HG02885 (cell line): ENCODE measurements at regions not wholly inside any gene's neighbourhood (a gene's known extent, or its start where the extent isn't known, plus 50 kb on each side); places are given as distances from the start of the nearest gene placed in this dataset.
"Not testable (repeated sequence)": the region's sequence is repeated elsewhere in the genome, so short reads cannot be mapped to it uniquely, and the experiment has no call there.

ENCODE experiments used
- ATAC-seq: cut with Tn5 transposase; IDR thresholded peaks from one replicate; pipeline ENCODE4 v1.9.1; 2021; ENCODE audit warnings: mild to moderate bottlenecking; ENCODE audit not compliant: unreplicated experiment, poor library complexity

DNA sequence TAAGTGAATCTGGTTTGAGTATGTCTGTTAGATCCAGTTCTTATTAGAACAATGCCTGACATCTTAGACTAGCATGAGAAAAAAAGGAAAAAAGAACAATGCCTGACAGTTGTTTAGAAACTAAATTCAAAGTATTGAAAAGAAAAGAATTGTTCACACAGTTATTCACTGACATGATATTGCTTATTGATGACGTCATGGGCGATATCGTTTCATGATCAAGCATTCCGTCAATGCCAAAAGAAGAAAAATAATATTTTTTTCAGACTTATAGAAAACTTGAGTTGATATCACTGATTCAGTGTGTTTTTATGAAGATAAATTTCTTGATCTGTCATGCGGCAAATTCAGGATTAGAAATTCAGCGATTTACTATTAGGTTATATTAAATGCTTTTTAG, 196.5 kb upstream of the AGR3 start:
- no peak for ATAC-seq

GRCh38 chr7:17083392-17084165, 201.8 kb upstream of the AGR3 start:
- no peak for ATAC-seq

- ATAC-seq = no peak
These were observed 202.3 kb upstream of the AGR3 start for GRCh38 chr7:17084166-17084475.

DNA sequence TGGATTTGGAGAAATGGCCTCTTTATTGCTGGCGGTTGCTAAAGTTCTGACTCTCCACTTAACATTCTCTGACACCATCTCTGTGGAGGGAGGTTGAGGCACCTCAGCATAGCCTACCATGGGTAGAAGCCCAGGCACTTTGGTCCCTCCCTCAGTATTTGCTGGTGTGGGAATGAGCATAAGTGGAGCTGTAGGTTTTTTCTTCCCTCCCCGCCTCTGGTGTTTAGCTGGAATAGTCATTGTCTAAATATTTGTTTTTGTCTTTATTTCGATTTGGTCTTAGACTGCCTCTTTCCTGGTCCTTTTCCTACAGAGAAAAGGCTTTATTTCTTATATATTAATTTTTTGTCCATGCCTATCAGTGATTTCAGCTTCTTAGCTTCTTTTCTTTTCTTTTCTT, 203.4 kb upstream of the AGR3 start:
- no peak for ATAC-seq

DNA sequence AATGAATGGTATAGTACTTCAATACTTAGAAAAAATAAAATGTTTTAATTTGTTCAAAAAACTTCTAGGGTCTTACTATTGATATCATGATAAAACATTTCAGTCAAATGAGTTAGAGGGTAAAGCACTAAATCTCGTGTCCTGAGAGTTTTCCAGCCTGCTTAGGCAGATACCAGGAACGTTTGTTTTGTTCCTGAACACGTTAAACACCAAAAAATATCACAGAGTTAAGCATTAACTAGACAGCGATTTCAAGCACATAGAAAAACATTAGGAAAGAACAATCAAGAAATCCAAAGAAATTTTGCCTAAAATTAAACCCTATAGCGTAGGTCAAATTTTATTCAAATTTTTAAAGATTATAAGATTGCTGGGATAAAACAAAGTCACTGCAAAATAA, 204.6 kb upstream of the AGR3 start:
- ATAC-seq = no peak

- ATAC-seq = no peak
These were observed 207.7 kb upstream of the AHR start for GRCh38 chr7:17090751-17091150.

- no peak for ATAC-seq
These were observed 205.0 kb upstream of the AHR start for GRCh38 chr7:17093461-17093860.

DNA sequence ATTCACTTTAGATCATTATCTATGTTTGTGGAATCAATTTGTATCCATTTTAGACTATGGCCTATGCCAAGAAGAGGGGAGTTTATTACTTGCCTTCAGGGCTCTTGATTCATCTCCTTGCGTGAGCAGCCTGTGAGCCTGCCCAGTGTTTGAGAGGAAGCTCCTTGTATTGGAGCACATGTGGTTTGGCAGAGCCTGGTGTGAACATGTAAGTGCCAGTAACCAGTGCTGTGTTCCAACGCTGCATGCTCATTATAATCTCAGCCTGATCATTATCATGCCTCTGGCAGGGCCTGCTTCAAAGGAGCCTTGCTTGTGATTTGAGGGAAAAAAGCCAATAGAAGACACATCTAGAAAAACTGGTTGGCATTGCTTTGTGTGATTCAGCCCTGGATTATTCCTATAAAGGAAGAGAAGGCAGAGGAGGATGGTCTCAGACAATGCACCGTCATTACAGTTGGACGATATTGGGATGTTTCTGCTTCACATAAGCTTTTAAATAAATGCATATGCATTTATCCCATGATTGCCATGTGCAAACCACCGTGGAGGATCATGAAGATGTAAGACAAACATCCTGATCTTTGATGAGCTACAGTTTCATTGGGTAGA, 203.4 kb upstream of the AHR start:
- no peak for ATAC-seq

DNA sequence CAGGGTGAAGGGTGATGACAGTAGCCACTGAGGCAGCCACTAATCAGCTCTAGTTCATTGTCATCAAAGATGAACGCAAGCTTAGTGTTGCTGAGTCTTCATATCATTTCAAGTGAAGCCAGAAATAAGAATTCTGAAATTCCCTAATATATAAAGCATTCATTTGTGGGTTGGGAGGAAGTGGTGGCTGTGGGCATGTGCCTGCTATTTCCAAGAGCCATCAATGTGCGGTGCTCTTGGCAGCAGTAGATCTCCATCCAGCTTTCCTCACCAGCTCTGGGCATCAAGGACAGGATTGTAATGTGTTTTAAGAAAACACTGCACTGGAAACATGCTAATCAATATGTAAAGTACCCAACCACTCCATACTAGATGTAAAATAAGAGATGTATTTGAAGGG, 202.5 kb upstream of the AHR start:
- ATAC-seq = no peak

- ATAC-seq = peak; percentile 59
These were observed 200.7 kb upstream of the AHR start for GRCh38 chr7:17097668-17098297.

GRCh38 chr7:17098515-17098914, 199.9 kb upstream of the AHR start:
- ATAC-seq = no peak

GRCh38 chr7:17099083-17099973, 199.1 kb upstream of the AHR start:
- ATAC-seq = no peak

DNA sequence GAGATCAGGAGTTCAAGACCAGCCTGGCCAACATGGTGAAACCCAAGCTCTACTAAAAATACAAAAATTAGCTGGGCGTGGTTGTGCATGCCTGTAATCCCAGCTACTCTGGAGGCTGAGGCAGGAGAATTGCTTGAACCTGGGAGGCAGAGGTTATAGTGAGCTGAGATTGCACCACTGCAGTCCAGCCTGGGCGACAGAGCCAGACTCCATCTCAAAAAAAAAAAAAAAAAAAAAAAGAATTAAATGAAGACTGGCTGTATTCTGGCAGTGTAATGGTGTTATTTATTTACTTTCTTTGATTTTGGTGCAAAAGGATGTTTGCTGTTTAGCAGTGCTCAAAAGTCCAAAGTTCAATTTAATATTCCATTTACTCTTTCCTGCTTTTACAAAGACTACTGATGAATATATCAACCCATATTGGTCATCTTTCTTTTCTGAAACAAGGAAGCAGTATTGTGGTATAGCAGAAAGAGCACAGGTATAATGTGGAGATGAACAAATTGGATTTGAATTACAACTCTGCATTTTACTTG, 198.4 kb upstream of the AHR start:
- not testable (repeated sequence) for ATAC-seq

- ATAC-seq = no peak
These were observed 197.2 kb upstream of the AHR start for GRCh38 chr7:17101207-17101696.

DNA sequence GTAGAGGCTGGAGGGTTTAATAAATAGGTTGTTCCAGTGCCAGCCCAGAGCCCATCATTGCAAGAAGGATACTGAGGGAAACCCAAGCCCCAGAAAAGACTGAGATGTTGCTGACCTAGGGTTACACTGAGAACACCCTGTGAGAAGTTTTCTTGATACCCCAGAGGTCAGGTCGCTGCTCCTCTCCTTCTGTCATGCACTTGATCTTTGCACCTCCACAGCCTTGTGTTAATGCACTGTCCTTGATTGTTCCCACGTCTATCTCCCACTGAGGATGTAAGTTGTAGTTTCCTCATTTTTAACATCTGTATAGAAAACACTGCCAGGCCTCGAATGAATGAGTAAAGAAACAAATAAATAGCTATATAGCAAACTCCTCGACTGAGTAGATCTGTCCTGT, 195.3 kb upstream of the AHR start:
- ATAC-seq = no peak

GRCh38 chr7:17103984-17104383, 194.5 kb upstream of the AHR start:
- ATAC-seq = no peak

- no peak for ATAC-seq
These were observed 194.0 kb upstream of the AHR start for GRCh38 chr7:17104419-17104818.

- no peak for ATAC-seq
These were observed 192.8 kb upstream of the AHR start for GRCh38 chr7:17105701-17106100.

- ATAC-seq = no peak
These were observed 190.3 kb upstream of the AHR start for GRCh38 chr7:17108049-17108584.

DNA sequence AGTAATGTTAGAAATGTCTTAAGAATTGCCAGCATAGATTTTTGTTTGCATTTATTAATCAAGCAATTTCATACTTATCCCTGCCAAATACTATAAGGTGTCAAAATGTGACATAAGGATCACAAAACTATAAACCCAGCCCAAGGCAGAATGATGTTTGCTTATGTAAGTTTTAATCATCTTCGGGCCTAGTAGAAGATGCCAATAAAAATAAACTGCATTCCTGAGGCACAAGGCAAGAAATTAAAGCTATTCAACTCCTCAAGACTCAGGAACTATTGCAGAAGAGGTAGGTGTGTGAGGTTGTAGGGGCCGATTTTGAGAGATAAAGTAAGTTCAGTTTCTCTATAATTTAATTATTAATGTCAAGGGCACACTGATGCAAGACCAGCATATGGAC, 189.4 kb upstream of the AHR start:
- no peak for ATAC-seq
